Fibroblast of skin of right quadriceps (primary cell): ENCODE measurements at regions not wholly inside any gene's neighbourhood (a gene's known extent, or its start where the extent isn't known, plus 50 kb on each side); places are given as distances from the start of the nearest gene placed in this dataset.
A peak's percentile ranks its signal among the peaks of the same experiment; 100 is the strongest.
"Not testable (repeated sequence)": the region's sequence is repeated elsewhere in the genome, so short reads cannot be mapped to it uniquely, and the experiment has no call there.

ENCODE experiments used
- DNase-seq: peaks from one replicate; pipeline ENCODE4 v3.0.0-alpha.2; 2013

DNA sequence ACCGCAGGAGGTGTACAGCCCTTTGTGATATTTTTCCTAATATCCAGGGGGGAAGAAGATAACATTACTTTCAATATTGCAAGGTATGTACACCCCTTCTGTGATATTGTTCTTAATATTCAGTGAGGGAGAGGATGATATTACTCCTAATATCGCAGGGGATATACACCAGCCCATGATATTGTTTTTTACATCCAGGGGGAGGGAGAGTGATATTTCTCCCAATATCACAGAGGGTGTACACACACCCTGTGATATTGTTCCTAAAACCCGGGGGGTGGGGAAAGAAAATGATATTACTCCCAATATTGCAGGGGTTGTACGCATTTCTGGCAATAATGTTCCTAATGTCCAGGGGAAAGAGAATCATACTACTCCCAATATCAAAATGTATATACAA lies 58.0 kb upstream of the SLC25A48 start:
- no peak for DNase-seq

DNA sequence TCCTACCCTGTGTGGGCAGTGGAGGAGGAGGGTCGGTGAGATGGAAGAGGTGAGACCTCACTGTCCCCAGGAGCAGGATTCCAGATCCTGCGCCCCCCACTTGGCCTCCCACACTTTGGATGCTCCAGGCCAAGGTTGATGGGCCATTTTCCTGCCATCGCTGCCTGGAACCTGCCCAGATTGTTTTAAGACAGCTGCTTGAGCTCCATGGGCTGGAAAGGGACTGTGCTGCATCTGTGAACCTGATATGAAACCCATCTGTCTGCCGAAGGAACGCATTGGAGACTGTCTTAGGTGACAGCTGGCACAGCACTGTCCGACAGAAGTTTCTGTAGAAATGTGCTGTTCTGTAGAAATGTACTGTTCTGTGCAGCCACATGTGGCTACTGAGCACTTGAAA lies 72.7 kb upstream of the SLC25A48 start:
- no peak for DNase-seq

DNA sequence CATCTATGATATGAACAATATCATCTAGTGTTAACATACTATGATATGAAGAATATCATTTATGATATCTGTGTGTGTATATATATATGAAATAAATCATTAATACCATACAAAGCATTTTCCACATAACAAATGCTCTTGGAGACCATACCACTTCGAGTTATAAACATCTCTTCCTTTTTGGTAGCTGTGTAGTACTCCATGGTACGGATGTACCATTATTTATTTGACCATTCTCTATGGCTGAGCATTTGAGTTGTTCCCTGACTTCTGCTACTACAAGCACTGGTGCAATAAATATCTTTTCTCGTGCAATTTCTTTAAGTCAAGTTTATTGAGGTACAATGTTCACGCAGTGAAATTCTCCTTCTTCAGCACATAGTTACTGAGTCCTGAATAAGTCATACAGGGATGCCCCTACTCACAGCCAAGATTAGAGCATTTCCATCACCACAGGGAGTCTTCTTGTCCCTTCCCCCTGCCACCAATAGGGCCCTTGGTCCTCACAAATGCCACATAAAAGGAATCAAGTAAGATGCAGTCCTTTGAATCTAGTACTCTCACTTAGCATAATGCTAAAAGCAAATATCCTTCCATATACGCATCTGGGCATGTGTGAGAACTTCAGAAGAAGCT lies 75.2 kb upstream of the SLC25A48 start:
- DNase-seq: no peak

DNA sequence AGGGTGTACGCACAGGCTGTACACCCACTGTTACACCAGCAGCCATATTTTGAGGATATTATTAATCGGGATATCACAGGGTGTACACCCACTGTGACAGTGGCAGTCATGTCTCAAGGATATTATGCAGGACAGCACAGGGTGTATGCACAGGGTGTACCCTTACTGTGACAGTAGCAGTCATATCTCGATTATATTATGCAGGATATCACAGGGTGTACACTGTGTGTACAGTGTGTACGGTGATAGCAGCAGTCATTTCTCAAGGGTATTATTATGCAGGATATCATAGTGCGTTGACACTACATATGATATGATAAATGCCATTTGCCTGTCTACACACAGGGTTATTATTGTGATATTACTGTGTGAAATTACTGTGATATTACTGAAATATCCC lies 80.5 kb upstream of the SLC25A48 start:
- no peak for DNase-seq

DNA sequence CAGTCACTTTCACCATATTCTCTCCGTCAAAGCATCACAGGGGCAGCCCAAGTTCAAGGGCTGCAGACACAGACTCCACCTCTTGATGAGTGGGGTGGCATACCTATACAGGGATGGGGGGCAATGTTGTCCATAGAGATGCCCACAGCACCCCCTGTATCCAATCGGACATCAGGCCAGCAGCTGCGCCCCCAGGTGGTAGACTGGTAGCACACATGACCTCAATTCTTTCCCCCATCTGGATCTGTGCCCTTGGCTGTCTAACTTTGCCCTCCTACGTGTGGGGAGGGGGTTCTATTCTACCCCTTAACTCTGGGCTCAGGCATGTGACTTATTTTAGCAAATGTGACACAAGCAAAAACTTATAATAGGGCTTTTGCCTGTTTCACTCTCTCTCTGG lies 84.0 kb upstream of the SLC25A48 start:
- DNase-seq: no peak

DNA sequence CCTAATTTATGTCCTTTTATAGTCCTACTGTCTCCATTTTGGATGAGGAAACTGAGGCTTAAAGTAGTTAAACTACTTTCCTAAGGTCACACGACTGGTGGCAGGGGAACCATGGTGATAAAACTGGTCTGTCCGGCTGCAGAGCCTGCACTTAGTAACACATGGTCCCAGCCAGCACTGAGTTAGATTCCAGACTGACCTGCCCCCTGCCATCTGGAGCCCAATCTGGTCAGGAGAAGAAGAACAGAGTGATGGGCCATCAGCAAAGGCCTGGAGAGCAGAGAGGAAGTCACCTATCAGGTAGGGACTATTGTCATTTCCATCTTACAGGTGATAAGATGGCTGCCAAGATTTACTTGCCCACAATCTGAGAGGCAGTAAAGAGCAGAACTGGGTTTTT lies 86.6 kb upstream of the SLC25A48 start:
- no peak for DNase-seq

DNA sequence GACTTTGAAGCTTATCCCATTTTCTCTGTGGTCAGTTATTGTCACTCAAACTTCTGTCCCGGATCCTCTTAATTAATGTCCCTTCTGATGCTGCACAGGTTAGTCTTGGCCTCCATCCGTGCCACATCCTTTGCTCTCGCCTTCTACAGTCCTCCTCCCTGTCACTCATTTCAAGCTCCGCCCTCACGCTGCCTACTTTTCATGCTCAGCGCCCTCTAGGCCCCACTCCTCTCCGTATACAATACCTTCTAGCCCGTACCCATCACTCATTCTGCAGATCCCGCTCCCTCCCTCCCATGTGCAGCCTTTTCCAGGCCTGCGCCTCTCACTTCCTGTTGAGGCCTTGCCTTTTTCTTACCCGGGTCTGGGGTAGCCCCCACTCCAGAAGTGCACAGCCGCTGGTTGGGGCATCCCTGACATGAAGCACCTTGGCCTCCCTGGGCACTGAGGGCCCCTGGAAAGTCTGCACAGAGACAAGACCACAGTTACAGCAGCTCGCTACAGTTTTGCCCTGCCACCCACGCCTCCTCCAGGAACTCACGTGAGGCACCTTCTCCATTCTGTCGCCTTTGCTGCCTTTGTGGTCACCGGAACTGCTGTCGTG lies 88.5 kb upstream of the SLC25A48 start:
- DNase-seq: no peak

DNA sequence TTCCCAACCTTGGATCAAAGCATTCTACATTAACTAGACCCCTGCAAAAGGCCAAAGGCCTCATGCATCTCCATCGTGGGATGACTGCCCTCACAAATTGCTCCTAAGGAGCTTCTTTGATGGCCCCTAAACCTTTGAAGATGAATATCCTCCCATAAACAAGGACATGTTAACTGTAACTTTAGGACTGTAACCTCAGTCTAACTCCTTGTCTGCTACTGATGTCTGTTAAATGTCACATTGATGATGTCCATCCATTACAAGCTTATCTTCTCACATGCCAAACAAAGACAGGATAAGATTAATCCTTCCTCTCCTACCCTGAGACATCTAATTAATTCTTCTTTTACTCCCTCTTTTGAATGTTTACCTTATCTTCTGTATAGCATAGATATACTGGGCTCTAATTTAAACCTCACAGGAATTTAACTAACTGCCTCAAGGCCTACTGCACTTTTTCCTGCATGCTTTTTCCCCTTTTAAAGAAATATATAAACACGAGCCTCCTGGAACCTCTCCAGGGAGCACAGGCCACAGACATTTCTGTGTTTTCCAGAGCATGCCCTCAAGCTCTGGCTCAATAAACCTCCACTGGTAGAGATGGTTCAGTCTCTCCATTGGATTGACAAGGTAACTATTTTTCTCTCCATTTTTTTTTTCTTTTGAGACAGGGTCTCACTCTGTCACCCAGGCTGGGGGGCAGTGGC lies 90.6 kb upstream of the SLC25A48 start:
- no peak for DNase-seq

DNA sequence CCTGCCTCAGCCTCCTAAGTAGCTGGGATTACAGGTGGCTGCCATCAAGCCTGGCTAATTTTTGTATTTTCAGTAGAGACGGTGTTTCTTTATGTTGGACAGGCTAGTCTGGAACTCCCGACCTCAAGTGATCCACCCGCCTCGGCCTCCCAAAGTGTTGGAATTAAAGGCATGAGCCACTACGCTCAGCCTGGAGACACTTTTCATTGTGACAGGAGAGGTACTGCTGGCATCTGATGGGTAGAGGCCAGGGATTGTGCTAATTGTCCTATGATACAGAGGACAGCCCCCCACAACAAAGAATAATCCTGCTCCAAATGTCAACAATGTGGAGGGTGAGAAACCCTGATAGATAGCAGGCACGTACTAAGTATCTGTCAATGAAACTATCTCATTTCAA lies 91.3 kb upstream of the SLC25A48 start:
- DNase-seq: no peak

DNA sequence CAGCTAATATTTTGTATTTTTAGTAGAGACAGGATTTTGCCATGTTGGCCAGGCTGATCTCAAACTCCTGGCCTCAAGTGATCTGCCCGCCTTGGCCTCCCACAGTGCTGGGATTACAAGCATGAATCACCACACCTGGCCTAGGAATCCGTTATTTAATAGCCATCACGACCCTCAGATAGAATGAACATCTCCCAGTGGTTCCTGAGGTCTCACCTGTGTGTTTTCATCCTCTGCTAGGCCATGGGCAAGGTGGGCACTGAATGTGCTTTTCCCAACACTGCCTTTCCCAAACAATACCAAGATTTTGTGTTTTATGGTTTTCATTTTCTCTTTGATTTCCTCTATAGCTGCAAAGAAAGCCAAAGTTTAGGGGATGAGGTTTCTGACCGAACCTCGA lies 92.2 kb upstream of the SLC25A48 start:
- not testable (repeated sequence) for DNase-seq

DNA sequence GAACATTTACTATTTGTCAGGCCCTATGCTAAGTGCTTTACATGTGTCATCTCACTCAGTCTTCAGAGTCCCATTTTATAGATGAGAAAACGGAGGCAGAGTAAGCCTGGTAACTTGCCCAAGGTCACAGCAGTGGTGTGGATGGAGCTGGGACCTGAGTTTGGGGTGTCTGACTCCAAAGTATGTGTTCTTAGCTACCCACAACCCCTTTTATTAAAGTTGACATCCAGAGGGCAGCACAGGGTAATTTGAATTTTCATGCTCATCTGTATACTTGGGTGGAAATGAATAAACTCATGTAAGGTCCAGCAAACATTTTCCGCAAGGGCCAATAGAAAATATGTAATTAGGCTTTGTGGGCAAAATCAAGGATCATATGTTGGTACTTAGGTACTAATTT lies 93.4 kb upstream of the SLC25A48 start:
- no peak for DNase-seq

DNA sequence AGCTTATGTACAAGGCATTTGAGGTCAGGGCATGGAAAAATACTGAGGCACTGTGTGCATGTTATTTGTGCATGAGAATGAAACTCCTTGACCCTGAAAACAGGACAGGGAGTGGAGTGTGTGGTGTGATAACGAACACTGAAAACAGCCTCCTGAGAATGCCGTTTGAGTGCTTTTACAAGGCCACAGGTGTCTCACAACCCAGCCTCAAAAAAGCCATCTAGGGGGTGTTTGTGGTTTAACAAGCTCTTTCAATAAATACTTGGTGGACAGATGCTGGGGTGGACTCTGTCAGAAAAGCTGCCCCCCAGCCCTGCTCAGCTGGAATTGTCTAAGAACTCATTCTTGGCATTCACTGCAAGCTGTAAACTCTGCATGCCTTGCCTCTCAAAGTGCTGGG lies 94.0 kb upstream of the SLC25A48 start:
- no peak for DNase-seq

DNA sequence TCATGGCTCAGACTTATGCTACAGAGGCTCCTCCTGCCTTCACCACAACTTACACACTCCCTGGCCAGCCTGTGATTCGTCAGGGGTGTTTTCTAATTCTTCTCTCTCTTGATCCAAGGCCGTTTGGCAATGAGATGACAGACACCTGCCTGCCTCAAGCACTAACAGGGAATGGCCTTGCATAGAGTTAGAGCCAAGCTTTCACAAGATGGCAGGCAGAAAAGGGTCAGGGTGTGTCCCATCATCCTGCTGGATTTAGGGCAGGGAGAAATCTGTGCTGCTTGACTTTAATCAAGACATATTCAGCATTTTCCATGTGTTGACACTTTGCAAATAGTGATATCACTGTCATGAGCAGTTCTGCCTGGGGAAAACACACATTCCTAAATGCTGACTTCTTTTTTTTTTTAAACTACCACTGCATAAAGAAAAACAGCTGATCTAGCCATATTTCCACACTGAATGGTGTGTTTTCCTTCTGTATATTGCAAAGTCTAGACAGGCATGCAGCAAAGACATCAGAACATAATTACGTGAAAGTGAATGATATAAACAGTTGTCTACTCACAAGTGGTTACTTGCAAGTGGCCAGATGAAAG lies 95.0 kb upstream of the SLC25A48 start:
- DNase-seq: peak; percentile 66

DNA sequence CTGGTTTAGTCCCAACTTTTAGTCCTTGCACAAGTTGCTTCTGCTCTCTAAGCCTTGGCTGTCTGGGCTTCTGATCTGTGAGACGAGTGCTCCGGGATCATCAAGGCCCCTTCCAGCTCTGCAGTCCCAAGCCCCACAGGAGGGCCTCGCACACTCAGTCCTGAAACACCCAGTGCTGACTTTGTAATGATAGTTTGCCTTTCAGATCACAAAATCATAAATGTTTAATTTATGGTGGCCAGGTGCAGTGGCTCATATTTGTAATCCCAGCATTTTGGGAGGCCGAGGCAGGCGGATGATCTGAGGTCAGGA lies 95.9 kb upstream of the SLC25A48 start:
- no peak for DNase-seq

DNA sequence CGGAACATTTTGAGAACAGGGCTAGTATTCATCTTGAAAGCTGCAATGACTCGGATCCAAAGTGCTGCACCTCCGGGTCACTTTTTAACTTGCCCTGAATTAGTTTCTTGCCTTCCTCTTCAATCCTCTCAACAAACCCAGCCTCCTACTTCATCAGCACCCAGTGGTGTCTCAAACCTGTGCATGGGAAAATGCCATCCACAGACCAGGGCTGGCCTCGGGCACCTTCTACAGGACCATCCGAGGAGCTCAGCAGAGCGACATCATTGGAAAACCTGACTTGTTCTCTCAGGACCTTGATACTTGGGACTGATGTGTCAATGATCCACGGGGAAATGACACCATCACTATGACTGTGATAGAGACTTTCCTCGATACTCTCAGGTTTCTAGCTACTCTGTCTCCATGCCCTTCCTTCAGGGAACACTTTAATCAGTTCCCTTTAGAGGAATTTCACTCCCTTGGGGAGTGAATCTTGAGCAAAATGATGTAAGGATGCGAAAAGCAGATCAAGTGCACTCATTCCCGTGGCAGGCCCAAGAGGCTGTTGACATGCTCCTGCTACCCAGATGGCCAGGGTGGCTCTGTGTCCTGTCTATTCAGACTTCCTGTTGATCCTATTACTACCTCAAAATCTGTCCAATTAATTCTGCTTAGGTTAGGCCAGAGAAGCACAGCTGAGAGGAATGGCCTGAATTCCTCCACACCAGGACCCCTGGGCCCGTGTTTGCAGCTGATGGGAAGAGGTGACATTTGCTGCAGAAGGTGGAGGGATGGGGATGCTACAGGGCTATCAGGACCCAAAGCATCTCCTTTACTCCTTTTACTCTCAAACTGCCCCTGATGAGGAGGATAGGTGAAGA lies 96.5 kb upstream of the SLC25A48 start:
- DNase-seq: no peak

DNA sequence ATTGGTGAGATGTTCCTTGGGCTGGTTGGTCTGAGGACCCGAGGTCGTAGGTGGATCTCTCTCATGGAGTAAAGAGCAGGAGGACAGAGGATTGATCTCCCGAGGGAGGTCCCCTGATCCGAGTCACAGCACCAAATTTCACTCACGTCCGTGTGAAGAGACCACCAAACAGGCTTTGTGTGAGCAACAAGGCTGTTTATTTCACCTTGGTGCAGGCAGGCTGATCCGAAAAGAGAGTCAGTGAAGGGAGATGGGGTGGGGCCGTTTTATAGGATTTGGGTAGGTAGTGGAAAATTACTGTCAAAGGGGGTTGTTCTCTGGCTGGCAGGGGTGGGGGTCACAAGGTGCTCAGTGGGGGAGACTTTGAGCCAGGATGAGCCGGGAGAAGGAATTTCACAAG lies 97.5 kb upstream of the SLC25A48 start:
- not testable (repeated sequence) for DNase-seq

DNA sequence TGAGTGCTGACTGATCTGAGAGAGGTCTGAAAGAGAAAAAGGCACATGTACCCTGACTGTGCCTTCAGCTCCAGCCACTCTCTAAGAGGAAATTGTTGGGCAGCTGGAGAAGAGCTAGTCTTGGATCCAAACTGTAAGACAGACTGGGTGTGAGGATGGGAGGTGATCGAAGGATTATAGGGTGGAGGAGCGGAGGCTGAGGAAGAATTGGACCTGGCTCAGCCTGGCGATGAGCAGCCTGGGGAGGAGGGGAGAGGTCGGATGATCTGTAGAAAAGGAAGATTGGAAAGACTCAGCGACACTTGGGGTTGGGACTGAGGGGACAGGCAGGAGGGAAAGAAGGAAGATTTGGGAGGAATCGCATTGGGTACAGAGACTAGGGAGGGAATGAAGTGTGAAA lies 98.6 kb upstream of the SLC25A48 start:
- DNase-seq: no peak

DNA sequence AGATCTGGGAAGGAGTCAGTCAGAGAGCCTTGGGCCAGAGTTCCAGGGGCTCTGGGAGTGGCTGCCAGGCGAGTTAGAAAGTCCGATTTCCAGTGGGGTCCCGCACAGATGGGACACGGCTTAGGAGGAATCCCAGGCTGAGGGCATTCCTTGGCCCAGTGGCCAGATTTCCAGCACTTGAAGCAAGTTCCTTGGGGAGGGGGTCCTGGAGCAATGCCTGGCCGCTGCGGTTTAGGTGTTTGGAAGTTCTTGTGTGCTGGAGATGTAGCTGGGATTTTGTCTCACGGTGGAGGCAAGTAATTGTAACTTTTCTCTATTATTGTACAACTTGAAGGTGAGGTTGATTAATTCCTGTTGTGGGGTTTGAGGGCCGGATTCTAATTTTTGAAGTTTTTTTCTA lies 99.5 kb upstream of the SLC25A48 start:
- not testable (repeated sequence) for DNase-seq

DNA sequence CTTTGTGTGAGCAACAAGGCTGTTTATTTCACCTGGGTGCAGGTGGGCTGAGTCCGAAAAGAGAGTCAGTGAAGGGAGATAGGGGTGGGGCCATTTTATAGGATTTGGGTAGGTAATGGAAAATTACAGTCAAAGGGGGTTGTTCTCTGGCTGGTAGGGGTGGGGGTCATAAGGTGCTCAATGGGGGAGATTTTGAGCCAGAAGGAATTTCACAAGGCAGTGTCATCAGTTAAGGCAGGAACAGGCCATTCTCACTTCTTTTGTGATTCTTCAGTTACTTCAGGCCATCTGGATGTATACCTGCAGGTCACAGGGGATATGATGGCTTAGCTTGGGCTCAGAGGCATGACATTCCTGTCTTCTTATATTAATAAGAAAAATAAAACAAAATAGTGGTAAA lies 103.4 kb upstream of the SLC25A48 start:
- DNase-seq: not testable (repeated sequence)

DNA sequence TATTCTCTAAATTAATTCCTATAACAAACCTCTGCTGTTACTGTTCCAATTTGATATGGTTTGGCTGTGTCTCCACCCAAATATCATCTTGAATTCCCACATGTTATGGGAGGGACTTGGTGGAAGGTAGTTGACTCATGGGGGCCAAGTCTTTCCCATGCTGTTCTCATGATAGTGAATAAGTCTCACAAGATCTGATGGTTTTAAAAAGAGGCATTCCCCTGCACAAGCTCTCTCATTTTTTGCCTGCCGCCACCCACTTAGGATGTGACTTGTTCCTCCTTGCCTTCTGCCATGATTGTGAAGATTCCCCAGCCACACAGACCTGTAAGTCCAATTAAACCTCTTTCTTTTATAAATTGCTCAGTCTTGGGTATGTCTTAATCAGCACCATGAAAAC lies 104.3 kb upstream of the SLC25A48 start:
- DNase-seq: not testable (repeated sequence)

DNA sequence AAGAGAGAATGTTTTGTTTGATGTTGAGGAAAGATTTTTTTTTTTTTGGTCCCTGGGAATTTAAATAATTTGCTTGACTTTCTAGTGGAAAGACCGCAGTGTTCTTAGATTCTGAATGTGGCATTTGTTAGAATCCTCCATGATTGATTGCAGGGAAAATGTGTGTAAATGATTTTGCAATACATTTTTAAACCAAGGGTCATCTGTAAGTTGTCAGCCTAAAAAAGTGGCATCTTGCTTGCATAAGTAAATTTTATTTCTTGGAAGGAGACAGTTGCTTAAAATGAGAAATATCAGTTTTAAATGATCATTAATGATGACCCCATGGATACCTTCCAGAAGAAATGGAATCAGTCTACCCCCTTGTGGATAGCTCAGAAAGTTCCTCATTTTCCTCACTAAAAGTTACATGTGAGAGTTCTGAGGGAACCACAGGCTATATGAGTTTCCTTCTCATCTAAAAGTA lies 105.1 kb upstream of the SLC25A48 start:
- peak; percentile 74 for DNase-seq

DNA sequence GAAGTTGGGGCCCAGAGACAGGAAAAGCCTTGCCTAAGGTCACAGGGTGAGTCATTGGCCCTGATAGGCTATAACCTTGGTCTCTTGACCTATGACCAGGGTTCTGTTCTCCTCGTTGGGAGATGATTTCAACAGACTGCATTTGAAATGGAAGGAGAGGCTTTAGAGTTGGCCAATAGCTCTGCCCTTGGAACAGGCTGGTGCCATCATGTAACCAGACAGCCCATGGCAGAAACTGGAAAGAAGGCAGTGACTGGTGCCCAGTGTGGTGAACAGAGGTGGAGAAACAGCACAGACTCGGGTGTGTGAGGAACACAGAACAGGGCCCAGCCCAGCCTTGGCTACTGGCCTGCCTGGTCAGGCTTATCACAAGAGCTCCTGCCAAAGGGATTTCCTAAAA lies 109.8 kb upstream of the SLC25A48 start:
- no peak for DNase-seq

DNA sequence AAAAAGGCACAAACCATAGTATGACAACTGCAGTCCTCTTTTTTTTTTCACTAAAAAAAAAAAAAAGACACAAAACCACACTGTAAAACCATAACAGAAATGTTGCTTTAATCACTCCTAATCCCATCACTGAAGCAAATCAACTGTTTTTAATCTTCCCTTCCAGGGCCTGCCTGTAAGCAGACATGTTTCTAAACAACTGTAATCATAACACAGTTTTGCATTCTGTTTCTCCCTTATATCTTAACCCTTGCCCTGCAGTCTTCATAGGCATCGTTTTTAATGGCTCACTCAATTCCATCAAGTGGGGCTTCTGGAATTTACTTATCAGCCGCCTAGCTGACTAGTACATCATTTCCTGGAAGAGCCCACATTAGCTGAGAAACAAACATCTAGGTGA lies 111.0 kb upstream of the SLC25A48 start:
- peak; percentile 24 for DNase-seq
